Activated naive CD4-positive, alpha-beta T cell treated with Interleukin-2 at 50 U/mL for 16 hours (primary cell): ENCODE measurements at regions not wholly inside any gene's neighbourhood (a gene's known extent, or its start where the extent isn't known, plus 50 kb on each side); places are given as distances from the start of the nearest gene placed in this dataset.
"Not testable (repeated sequence)": the region's sequence is repeated elsewhere in the genome, so short reads cannot be mapped to it uniquely, and the experiment has no call there.

Experiments
- DNase-seq: peaks from one replicate; pipeline ENCODE4 v3.0.0-alpha.2; 2020

- no peak for DNase-seq
Observed at GRCh38 chr12:40431169-40431568, 206.4 kb downstream of the LRRK2 start.

- no peak for DNase-seq
Observed at GRCh38 chr12:40435251-40435650, 210.5 kb downstream of the LRRK2 start.

- no peak for DNase-seq
Observed at GRCh38 chr12:40435951-40436350, 211.2 kb downstream of the LRRK2 start.

- DNase-seq, result no peak
Observed at GRCh38 chr12:40436564-40436963, 211.8 kb downstream of the LRRK2 start.

GRCh38 chr12:40439771-40440492, 215.1 kb downstream of the LRRK2 start:
- no peak for DNase-seq

GRCh38 chr12:40444174-40444573, 219.4 kb downstream of the LRRK2 start:
- DNase-seq, result no peak

- DNase-seq, result no peak
Observed at GRCh38 chr12:40446385-40446784, 221.6 kb downstream of the LRRK2 start.

GRCh38 chr12:40448523-40448922, 223.7 kb downstream of the LRRK2 start:
- DNase-seq, result not testable (repeated sequence)

GRCh38 chr12:40451661-40452060, 226.9 kb downstream of the LRRK2 start:
- no peak for DNase-seq

GRCh38 chr12:40464121-40464520, 228.1 kb upstream of the CNTN1 start:
- no peak for DNase-seq

- no peak for DNase-seq
Observed at GRCh38 chr12:40469736-40470135, 222.5 kb upstream of the CNTN1 start.

GRCh38 chr12:40473962-40474361, 218.3 kb upstream of the CNTN1 start:
- no peak for DNase-seq

GRCh38 chr12:40474630-40475029, 217.6 kb upstream of the CNTN1 start:
- no peak for DNase-seq

- DNase-seq, result no peak
Observed at GRCh38 chr12:40499856-40500255, 192.4 kb upstream of the CNTN1 start.

GRCh38 chr12:40502322-40502721, 189.9 kb upstream of the CNTN1 start:
- no peak for DNase-seq

GRCh38 chr12:40505327-40505726, 186.9 kb upstream of the CNTN1 start:
- no peak for DNase-seq

GRCh38 chr12:40508421-40508820, 183.8 kb upstream of the CNTN1 start:
- DNase-seq, result no peak

GRCh38 chr12:40511341-40511740, 180.9 kb upstream of the CNTN1 start:
- no peak for DNase-seq

- no peak for DNase-seq
Observed at GRCh38 chr12:40515041-40515816, 177.0 kb upstream of the CNTN1 start.

GRCh38 chr12:40522837-40523236, 169.4 kb upstream of the CNTN1 start:
- no peak for DNase-seq

GRCh38 chr12:40525054-40525453, 167.2 kb upstream of the CNTN1 start:
- no peak for DNase-seq

GRCh38 chr12:40534828-40535227, 157.4 kb upstream of the CNTN1 start:
- DNase-seq, result no peak

GRCh38 chr12:40551466-40551865, 140.8 kb upstream of the CNTN1 start:
- DNase-seq, result no peak

- DNase-seq, result no peak
Observed at GRCh38 chr12:40552868-40553267, 139.4 kb upstream of the CNTN1 start.

GRCh38 chr12:40557980-40558379, 134.3 kb upstream of the CNTN1 start:
- DNase-seq, result no peak
